Stimulated activated CD4-positive, alpha-beta T cell treated with anti-CD3 and anti-CD28 coated beads, Interleukin-15, amount 100 ng/mL, for 48 hours (primary cell): ENCODE measurements at regions not wholly inside any gene's neighbourhood (a gene's known extent, or its start where the extent isn't known, plus 50 kb on each side); places are given as distances from the start of the nearest gene placed in this dataset.
"Not testable (repeated sequence)": the region's sequence is repeated elsewhere in the genome, so short reads cannot be mapped to it uniquely, and the experiment has no call there.

Source experiments
- DNase-seq, 2 donors: peaks; one replicate each; pipeline ENCODE4 v3.0.0-alpha.2; 2020; ENCODE audit warnings: low read depth in 2 of 2

DNA sequence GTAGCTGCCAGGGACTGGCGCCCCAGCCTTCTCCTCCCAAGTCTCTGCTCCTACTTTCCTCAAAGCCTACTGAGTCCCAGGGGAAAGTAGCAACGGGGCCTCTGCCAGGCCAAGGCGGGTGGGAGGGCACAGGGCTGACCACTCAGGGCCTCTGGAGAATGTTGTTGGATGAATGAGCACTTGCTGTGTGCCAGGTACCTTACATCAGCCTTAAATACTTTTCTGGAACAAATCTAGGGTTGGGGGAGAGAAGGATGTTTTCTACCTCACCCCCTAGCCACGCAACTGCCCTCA, 119.3 kb upstream of the ZBTB40 start:
- DNase-seq: no peak

DNA sequence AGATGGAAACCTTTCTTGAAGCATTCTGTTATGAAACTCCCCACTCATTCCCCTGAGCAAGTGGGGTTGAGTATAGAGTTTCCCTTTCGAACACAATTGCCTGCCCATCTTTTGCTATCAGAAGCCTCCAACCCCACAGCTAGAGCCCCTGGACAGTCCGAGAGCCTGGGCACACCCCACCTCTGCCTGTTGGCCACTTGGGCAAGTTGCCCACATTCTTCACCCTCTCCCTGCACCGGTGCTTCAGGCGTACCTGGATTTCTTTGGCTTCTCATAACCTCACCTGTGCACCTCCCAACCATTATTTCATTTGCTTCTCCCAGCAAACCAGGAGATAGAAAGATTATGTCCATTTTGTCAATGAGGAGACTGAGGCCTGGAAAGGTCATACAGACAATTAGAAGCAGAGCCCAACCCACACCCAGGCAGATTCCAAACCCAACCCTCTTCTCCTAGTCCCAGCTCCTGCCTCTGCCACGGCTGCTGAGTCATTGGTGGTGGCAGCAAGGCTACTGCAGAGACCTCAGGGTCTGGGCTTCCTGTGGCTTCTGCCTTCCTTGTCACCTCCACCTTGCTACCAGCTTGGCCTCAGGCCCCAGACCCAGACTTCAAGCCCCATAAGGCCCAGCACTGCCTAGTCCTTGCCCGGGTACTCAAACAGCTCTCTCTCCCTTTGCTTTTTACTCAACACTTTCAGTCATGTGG, 118.7 kb upstream of the ZBTB40 start:
- no peak for DNase-seq

DNA sequence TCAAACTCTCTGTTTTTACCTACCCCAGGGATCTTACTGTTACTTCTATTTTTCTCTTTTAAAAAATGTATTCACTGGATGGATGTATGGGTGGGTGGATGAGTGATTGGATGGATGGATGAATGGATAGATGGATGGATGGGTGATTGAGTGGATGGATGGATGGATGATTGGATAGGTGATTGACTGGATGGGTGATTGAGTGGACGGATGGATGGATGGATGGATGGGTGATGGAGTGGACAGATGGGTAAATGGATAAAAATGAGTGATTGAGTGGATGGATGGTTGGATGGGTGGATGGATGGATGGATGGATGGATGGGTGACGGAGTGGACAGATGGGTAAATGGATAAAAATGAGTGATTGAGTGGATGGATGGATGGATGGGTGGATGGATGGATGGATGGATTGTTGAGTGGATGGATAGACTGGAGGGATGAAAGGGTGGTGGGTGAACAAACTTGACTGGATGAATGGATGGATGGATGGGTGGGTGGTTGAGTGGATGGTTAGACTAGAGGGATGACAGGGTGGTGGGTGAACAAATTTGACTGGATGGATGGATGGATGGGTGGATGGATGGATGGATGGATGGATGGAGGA, 118.0 kb upstream of the ZBTB40 start:
- no peak for DNase-seq

DNA sequence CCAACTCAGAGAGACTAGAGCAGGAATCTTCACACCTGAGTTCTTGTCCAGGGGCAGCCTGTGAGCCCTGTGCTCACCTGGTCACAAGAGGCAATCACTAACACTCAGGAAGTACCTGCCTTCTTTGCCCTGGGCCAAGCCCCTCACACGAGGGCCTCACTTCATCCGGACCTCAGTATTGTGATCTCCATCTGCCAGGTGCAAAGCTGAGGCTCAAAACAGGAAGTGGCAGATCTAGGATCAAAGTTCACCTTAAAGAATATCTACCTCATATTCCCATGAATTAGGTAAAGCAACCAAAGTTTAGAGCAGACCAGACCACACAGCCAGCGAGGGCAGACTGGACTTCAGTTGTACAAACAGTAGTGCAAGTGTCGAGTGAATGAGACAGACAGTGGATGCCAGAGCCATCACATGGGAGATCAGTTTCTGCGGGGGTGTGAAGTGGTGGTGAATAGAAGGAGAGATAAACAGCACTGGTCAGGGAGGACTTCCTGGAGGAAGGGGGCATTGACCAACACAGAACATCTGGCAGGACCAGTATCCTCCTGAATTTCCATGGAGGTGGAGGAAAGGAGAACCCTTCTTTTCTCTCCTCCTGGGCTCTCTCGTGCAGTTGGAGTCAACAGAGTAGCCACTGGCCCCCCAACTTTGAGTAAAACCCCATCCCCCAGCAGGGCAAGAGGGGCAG, 116.6 kb upstream of the ZBTB40 start:
- no peak for DNase-seq

DNA sequence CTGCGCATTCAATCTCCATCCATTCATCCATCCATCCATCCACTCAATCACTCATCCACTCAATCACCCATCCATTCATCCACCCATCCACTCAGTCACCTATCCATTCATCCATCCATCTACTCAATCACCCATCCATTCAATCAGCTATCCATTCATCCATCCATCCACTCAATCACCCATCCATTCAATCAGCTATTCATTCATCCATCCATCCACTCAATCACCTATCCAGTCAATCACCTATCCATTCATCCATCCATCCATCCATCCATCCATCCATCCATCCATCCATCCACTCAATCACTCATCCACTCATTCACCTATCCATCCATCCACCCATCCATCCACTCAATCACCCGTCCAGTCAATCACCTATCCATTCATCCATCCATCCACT, 115.4 kb upstream of the ZBTB40 start:
- DNase-seq: not testable (repeated sequence)

DNA sequence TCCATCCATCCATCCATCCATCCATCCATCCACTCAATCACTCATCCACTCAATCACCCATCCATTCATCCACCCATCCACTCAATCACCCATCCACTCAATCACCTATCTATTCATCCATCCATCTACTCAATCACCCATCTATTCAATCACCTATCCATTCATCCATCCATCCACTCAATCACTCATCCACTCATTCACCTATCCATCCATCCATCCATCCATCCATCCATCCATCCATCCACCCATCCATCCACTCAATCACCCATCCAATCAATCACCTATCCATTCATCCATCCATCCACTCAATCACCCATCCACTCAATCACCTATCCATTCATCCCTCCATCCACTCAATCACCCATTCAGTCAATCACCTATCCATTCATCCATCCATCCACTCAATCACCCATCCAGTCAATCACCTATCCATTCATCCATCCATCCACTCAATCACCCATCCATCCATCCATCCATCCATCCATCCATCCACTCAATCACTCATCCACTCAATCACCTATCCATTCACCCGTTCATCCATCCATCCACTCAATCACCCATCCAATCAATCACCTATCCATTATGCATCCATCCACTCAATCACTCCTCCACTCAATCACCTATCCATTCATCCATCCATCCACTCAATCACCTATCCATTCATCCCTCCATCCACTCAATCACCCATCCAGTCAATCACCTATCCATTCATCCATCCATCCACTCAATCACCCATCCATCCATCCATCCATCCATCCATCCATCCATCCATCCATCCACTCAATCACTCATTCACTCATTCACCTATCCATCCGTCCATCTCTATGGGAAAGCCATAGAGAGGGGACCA, 114.7 kb upstream of the ZBTB40 start:
- DNase-seq: not testable (repeated sequence)

GRCh38 chr1:22338071-22338765, 113.4 kb upstream of the ZBTB40 start:
- no peak for DNase-seq

DNA sequence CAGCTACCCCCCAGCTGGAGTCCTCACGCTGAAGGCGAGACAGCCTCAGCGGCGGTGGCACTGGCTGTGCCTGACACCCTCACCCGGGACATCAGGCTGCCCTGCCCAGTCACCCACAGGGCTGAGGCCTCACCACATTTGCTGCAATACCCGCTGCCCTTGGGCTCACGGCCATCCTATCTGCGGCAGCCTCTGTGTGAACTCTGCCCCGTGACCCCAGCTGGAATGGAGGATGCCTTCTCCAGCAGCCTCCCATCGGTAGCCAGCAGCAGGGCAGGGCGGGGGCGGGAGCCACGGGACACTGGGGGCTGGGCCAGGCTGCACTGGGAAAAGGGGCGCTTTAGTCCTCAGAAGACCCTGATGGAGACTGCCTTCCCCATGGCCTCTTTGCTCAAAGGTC, 112.4 kb upstream of the ZBTB40 start:
- no peak for DNase-seq

- no peak for DNase-seq
Measured at GRCh38 chr1:22340066-22340465, 111.6 kb upstream of the ZBTB40 start.

GRCh38 chr1:22340873-22341272, 110.8 kb upstream of the ZBTB40 start:
- DNase-seq: no peak

DNA sequence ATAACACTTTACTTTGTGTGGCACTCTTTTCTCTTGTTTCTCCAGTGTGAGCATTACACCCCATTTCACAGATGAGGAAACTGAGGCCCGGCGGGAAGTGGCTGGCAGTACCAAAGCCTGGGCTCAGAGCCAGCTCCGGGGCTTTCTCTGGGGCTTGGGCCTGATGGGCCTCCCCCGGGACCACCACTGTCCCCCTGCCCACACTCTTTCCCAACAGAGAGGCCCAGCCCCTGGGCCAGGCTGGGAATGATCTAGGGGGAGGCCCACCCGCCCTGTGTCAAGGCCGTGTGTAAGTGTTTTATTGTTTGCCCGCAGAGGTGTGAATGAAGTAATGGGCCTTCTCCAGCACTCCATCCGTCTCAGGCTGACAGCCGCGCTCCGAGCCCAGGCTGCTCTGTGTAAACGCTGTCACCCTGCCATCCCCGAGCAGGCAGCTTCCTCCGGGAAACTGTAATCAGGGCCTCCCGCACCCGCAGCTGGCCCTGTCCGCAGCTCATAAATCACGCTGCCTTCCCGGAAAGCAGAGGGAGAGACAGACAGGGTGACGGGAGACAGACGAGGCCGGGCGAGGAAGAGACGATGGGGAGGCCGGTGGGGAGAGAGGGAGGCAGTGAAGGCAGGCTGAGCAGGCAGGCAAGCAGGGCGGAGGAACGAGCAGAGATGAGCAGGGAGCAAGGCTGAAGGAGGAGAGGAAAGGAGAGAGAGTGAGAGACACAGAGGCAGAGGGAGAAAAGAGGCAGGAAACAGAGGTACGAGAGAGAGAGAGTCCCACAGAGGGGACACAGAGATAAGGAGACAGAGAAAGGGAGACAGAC, 109.7 kb upstream of the ZBTB40 start:
- no peak for DNase-seq

DNA sequence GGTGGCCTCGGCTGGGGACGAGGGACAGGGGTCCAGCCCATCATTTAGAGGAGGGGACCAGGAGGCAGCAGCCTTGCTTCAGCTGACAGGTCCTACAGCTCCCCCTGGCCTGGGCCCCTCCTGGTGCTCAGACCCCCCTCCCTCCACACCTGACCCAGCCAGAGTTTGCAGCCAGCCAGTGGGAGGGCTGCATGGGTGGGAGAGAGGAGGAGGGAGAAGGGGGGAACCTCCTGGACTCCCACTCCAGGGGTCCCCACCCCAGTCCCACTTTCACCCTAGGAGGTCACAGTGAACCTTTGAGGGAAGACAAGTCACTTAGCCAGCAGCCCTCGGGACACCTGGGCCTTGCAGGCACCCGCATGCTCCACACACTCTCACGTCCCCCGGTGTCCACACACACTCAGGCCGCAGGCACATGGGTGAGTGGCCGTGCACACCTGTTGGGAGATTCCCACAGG, 108.9 kb upstream of the ZBTB40 start:
- no peak for DNase-seq

GRCh38 chr1:22343456-22344328, 108.0 kb upstream of the ZBTB40 start:
- no peak for DNase-seq

GRCh38 chr1:22344329-22344630, 107.4 kb upstream of the ZBTB40 start:
- no peak for DNase-seq

- DNase-seq: no peak
Measured at GRCh38 chr1:22344851-22345560, 106.6 kb upstream of the ZBTB40 start.

DNA sequence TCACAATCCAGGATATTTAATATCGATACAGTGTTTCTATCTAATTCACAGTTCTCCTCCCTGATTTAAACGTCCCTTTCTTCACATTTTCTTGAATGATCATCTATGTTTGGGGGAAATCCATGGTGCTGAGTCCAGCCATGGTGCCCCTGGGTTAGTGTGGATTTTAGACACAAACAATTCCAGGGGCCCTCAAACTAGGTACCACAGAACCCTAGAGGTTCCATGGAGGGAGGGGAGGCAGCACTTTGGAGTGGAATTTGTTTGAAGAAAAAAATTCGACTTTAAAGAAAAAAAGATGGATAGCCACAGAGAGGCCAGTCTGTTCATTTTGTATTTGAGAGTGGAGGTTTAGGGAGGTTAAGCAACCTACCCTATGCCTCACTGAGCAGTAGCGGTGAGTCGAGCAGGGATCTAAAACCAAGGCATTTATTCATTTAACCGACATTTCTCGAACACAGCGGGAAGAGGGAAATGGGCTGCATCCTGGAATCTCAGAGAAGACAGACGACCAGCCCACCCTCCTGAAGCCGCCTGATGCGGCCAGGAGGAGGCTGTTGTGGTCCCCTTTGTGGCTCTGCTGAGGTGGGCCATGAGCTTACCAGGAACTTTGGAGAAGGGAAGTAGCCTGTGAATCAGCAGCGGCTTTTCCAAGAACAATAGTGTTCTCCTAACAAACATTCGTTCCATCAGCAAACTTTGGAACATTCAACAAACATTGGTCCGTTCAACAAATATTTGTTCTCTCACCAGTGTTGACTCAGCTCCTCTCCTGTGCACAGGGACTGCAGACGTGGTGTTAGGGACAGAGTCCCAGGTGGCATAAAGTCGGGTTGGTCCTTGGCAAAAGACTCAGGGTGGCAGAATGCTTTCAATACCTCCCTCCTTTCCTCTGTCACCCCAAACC, 103.5 kb upstream of the ZBTB40 start:
- DNase-seq: no peak

DNA sequence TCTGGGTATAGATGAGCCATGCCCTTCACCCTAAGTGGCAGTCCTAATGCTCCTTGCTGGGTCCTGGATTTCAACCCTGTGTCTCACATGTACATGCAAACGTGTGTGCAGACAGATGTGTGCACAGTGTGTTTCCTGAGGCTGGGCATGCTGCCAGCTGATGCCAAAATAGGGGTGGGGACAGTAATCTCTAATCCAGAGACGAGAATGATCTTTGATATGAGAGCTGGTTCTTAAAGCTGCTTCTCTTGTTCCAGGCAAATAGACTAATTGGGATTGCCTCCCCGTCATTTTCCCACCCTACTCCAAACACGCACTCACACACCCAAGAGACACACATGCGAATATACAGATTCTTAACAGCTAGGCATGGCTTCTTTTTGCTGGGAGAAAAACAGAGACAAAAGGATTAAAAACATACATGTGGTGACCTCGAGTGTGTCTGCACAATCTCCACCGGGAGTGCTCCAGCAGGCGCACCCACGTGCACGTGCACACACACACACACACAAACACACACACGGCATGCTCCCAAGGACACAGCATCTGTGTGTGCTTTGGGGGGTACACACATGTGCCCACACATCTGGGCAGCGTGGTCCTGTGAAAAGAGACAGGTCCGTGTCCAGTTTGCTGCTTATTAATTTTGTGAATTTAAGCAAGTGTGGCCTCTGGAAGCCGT, 102.1 kb upstream of the ZBTB40 start:
- DNase-seq: no peak
